GM18502 (cell line): ENCODE measurements at regions not wholly inside any gene's neighbourhood (a gene's known extent, or its start where the extent isn't known, plus 50 kb on each side); places are given as distances from the start of the nearest gene placed in this dataset.
"Not testable (repeated sequence)": the region's sequence is repeated elsewhere in the genome, so short reads cannot be mapped to it uniquely, and the experiment has no call there.

ENCODE experiments used
- ATAC-seq: cut with Tn5 transposase; IDR thresholded peaks from one replicate; pipeline ENCODE4 v1.9.1; 2021; ENCODE audit warnings: mild to moderate bottlenecking; ENCODE audit not compliant: unreplicated experiment, poor library complexity

DNA sequence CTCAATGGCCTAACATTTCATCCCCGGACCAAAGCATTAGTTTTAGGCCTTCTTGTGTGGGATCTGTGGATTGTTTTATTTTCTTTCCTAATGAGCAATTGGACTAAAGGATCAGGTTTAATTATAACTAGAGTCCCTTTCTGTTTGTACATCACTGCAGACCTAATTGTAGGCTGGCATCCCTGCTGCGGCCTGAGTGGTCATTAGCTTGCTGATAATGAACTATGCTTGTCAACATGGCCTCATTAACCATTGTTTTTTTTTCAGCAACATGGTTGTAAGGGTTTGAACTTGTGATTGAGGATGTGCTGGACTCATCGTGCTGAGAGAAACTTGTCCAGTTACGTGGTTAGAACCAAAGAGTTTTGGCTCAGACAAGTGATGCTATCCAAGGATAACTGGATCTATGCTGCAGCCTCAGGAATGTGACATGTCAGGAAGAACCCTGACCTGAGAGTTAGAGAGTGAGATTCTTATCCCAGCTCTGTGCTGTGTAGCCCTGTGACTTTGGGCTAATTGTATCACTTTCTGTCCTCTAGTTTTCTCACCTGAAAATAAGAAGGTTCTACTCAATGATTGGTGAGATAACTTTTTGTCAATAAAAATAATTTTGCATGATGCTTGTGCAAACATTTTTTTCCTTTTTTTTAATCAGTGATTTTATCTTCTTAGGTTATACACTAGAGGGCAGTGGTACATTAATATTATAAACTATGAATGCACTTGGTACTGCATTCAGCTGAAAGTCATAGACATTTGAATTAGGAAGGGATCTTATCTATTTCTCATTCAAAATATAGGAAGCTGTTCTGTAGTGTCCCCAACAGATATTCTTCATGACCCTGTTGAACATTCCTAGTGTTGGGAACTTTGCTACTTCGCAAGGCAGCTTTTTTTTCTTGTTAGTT, 140.9 kb downstream of the RNF144B start:
- ATAC-seq: no peak

DNA sequence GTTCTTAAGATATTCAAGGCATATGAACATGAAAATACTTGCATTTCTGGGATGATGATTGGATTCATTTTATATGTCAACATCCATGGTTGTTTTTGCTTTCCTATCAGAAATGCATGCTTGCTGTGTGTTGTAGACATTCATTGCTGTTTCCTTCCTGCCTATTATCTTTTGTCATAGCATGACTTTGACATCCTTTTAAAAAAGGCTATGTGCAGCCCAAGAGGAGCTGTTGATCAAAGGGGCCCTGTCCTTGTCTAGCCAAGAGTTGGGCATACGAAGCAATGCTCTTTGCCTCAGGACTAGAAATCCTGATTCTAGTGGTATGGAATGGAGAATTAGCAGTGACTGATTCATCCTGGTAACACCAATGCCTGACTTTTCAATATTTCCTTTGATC, 143.1 kb downstream of the RNF144B start:
- ATAC-seq: no peak

DNA sequence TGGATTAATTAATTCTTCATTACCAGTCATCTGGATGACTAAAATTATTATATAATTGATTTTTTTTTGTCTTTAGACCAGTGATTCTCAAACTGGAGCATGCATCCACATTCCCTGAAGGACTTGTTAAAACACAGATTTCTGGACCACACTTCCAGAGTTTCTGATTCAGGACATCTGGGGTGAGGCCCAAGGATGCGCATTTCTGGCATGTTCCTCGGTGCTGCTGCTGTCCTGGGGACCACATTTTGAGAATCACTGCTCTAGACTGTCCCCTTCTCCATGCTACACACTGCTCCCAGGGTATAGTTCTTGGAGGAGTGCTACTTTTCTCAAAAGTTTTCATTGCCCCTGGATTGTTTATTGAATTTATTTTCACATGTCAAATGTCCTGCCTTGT, 145.0 kb downstream of the RNF144B start:
- no peak for ATAC-seq

DNA sequence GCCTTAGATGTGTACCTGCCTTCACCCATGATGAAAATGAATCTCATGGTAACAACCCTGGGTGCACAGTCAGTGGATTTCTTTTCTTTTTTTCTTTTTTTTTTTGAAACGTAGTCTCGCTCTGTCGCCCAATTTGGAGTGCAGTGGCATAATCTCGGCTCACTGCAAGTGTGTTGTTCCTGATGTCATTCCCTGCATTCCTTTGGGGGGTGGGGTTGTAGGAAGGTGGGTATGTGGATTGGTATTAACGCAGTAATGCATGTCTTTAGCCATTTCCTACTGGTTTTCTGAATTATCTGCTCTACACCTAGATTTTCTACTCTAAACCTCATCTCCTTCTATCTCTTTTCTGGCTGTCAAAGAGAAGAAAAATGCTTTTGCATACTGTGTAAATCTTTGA, 146.6 kb downstream of the RNF144B start:
- ATAC-seq: no peak

DNA sequence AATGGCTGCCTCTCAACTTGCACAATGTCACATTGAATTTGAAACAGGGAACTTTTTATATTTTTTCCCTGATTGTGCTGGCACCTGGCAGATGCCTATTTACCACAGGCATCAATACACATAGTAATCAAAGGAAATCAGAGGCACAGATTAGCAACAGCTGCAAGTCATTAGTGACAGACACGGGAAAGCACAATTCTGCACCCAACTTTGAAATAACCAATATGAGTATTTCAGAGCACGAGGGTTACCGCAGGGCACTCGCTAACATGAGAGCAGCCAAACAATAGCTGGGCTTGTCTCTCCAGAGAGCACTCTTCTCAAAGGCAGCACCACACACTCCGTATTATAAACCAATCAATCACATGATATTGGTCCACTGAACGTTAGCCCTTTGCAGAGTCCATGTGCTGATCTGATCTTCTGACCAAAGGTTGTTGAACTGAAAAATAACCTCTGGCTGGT, 149.5 kb downstream of the RNF144B start:
- ATAC-seq: no peak

DNA sequence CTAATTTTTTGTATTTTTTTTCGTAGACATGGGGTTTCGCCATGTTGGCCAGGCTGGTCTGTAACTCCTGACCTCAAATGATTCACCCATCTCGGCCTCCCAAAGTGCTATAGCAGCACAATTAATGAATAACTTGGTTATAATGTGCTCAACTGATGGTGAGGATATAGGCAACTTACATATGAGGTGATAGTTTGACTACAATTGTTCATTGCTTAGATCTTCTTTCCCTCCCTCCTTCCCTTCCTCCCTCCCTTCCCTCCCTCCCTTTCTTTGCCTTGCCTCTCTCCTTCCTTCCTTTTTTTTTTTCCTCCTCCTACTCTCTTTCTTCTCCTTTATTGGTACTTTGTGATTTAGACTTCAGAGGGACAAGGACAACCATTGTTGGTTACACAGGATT, 151.2 kb downstream of the RNF144B start:
- ATAC-seq: no peak

DNA sequence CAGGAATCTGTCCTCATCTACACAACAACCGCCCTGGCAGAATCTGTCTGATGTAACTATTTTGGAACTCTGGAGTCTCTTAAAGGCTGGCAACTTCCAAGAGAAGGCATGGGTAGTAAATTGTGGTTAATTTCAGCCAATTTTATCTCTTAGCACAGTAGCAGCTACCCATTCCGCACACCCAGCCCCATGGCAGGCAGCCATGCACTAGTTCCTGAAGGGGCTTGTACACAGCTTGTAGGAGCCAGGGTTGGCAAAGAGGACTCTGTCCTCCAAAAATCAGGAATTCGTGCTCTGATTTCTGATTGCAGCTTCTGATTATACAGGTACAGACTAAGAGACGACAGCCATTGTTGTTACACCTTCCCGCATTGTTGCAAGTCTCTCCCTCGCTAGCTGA, 155.9 kb downstream of the RNF144B start:
- ATAC-seq: no peak

DNA sequence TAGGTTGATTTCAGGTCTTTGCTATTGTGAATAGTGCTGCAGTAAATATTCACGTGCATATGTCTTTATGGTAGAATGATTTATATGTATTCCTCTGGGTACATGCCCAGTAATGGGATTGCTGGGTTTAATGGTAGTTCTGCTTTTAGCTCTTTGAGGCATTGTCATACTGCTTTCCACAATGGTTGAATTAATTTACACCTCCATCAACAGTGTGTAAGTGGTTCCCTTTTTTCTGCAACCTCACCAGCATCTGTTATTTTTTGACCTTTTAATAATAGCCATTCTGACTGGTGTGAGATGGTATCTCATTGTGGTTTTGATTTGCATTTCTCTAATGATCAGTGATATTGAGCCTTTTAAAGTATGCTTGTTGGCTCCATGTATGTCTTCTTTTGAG, 158.0 kb downstream of the RNF144B start:
- not testable (repeated sequence) for ATAC-seq

DNA sequence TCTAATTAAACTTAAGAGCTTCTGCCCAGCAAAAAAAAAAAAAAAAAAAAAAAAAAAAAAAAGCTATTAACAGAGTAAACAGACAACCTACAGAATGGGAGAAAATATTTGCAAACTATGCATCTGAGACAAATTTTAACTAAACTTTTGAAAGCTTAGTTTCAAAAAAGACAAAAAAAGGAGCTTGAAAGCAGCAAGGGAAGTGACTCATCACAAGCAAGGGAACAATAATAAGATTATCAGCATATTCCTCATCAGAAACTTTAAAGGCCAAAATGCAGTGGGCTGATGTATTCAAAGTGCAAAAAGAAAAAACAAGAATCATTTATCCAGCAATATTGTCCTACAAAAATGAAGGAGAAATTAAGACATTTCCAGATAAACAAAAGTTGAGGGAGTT, 158.6 kb downstream of the RNF144B start:
- no peak for ATAC-seq

DNA sequence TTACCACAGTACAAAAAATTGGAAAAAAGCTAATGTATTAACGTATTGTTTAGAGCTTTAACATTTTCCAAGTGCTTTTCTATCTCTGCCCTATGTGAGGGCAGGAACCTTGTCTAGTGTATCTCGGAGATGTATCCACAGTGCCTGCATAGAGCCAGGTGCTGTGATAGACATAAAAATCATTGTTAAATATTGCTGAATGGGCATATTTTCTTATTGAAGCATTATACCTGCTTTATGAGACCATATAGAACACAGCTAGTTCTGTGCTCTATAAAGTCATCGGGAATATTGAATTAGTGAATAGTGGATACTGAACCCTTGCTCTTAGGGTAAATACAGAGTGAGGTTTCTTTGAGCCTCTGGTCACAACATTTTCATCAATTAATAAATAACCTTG, 163.0 kb downstream of the RNF144B start:
- no peak for ATAC-seq

DNA sequence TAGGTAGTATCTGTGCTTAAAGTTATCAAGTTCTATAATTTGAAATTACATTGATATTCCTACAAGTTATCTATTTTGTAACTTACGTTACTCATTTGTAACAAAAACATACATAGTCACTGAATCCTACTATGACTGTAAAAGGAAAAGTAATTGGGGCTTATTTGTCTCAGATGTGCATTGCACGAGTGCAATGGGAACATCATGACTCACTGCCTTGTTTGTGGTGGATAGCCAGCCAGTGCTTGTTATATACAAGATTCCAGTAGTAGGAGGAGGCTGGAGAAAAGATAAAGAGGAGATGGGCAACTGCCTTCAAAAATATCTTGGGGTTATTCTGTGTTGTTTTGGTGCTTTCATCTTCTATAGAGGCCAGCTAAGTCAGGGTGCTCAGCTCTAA, 164.1 kb downstream of the RNF144B start:
- ATAC-seq: no peak

DNA sequence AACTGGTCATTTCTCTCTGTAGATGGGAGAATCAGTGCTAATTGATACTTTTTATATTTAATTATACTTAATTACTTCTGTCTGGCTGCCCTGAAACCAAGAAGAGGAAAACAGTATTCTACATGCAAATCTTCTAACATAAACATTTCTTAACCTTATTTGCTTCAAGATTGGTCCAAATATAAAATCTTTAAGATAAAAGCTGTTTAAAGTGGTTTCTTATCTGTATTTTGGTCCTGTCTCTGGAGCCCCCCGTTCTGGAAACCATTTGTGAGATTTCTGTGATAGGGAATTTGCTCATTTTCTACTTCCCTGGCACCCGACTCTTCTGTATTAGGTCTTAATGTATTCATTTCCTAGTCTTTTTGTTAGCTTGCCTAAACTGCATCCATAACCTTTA, 168.6 kb downstream of the RNF144B start:
- no peak for ATAC-seq

DNA sequence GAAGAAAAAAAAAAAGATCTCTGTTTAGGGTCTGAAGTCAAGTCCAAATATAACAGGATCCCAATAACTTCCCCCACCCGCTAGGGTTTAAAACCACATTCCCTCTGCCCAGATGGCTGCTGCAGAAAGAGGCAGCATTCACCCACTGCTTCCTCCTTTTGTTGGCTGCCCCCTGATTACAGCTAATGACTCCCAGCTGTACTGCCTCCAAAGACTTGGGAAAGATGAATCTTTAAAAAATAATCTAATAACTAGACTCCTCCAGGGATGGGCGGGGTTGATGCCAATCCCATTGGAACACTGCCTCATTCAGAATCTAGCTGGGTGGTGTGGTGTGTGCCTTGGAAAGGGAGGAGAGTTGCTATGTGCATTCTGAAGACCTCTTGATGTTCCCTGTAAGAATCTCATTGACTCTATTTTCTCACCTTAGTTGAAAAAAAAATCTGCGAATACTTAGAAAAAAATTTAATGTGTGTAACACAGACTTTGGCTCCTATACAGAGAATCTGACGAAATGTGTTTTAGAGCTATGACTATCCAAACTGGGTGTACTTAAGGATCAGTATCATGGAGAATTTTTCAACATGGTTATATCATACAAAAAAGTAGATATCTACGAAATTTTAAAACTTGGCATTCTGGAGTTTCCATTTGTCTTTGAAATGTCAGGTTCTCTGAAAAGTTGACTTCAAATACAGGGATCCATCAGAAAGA, 174.0 kb downstream of the RNF144B start:
- no peak for ATAC-seq

DNA sequence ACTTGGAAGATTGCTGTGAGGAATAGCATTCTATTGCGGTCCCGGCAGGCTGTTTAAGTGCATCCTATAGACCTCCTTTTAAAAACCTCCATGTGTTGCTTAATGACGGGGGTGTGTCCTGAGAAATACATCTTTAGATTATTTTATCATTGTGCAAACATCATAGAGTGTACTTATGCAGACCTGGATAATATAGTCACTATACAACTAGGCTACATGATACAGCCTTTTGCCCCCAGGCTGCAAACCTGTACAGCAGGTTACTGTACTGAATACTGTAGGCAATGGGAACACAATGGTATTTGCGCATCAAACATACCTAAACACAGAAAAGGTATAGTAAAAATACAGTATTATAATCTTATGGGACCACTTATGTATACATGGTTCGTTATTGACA, 175.6 kb downstream of the RNF144B start:
- ATAC-seq: no peak

DNA sequence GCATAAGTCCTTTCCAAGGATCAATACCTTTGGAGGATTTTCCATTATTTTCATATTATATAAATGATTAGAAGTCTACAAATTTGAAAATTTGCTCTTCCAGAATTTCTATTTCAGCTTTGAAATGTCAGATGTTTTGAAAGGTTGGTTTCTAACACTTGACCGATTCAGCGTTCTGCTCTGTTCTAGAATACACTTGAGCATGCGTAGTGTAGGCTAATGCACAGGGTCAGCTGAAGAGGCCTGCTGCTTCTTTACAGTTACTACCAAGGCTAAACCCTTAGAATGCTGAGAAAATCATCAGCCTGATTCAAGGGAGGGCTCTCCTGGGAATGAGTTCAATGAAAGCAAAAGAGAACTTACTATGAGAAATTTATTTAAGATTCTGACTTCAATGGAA, 177.6 kb downstream of the RNF144B start:
- no peak for ATAC-seq

DNA sequence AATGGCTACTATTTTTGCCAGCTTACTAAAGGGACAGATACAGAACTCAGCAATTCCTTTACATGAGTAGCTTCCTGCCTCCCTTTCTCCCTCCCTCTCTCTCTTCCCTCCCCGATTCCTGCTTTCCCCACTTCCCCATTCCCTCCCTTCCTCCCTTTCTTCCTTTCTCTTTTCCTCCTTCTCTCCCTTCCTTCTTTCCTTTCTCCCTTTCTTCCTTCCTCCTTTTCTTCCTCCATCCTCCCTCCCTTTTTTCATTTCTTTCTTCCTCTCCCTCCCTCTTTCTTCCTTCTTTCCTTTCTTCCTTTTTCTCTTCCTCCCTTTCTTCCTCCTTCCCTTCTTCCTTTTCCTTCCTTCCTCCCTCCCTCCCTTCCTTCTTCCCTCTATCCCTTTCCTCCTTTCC, 178.1 kb downstream of the RNF144B start:
- no peak for ATAC-seq

DNA sequence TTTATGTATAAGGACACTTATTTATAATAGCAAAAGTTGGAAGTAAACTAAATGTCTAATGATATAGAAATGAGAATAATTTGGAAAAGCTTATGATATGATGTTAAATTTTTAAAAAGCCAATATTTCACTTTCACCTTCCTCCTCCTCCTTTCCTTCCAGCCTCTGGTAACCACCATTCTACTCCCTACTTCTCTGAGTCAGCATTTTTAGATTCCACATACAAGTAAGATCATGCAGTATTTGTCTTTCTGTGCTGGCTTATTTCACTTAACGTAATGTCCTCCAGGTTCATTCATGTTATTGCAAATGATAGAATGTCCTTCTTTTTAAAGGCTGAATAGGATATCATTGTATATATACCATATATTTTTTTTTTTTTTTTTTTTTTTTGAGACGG, 180.2 kb downstream of the RNF144B start:
- no peak for ATAC-seq

DNA sequence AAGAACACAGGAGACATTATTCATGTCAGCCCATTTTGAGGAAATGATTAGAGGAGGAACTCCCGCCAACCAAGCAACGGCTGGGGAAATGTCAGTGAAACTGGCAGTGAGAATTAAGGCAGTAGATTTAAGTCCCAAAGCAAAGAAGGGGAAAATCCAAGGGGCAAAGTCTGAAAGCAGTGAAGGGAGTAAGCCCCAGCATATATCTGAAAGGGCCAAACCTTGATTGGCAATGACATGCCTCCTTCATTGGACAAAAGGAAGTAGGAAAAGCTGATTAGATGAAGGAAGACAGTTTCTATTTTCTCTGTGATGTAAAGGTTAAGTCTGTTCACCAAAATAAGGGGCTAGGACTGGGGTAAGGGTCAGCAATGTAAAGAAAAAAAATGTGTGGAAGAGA, 190.3 kb downstream of the RNF144B start:
- no peak for ATAC-seq

DNA sequence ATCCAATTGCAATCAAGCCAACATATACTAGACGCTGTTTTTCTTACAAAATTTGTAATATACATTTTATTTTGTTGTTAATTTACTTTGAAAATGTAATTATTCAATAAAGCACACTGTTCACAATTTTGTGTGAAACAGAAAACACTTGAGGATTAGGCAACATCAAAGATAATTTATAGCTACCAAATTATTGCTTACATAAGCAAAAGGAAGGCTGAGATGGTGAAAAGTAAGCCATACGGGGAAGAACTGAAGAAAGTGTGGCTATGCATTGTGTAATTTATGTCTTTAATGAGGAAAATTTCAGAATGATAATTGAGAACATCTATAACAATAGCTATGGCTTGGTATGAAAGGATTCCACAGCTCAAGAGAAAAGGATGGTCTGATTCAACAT, 192.0 kb downstream of the RNF144B start:
- ATAC-seq: no peak

DNA sequence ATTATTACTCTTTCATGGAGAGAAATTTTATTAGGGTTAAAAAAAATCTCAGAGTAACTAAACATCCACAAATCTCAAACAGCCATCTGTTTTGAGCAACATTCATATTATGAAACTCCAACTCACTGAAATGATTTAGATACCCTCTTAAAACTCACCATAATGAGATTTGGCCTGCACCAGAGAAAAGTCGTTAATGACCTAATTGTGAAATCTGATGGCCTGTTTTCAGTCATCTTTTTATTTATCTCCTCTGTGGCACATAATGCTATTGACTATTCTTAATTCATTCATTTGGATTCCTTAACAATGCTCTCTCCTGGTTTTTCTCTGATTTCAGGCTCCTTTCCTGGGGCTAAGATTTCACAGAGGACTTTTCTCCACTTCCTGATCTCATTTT, 192.7 kb downstream of the RNF144B start:
- ATAC-seq: no peak

DNA sequence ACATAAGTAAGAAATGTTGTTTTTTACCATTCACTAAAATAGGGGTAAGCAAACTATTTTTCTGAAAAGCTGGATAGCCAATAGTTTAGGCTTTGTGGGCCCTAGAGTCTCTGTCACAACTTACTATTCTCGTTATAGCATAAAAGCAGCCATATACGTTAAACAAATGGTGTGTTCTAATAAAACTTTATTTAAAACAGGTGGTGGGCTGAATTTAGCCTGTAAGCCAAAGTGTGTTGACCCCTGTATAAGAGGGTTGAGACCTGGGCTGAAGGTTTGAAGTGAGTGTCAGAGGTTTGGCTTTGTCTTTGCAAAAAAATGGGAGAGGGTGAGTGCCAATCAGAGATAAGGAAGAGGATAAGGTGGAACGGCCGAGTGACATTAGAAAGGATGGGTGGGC, 197.2 kb downstream of the RNF144B start:
- no peak for ATAC-seq
